ENCODE measurements at regions not wholly inside any gene's neighbourhood (a gene's known extent, or its start where the extent isn't known, plus 50 kb on each side); places are given as distances from the start of the nearest gene placed in this dataset.
"Not testable (repeated sequence)": the region's sequence is repeated elsewhere in the genome, so short reads cannot be mapped to it uniquely, and the experiment has no call there.

DNA sequence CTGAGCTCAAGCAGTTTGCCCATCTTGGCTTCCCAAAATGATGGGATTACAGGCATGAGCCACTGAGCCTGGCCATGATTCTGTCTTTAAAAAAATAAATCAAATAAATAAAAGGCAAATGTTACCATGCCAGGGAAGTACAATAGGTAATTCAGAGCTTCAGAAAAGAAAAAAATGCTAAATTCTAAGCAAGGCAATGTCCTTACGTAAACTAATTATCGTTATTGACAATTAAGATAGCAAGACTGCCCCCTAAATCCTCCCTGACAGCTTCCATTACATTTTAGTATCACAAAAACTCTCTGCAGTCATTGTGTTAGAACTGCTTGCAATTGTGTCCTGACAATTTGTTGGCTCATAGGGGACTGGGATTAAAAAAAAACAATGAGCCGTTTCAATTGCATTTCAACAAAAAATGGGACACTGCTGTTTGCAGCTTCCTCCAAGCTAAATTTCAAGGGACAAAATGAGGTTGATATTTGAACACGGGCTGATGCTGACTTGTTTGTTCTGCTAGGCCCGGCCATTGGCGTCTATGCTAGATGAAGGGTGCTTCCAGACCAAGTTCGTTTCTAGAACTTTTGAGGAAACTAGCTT, 88.9 kb downstream of the MOGAT1 start:
- H3K4me3 ChIP-seq (ENCODE audit: low read length): no peak overlapping the region
- no peak for DNase-seq (ENCODE audit: low read depth, low spot score)

GRCh38 chr2:222761888-222762287, 90.4 kb downstream of the MOGAT1 start:
- no peak overlapping the region for H3K4me3 ChIP-seq (ENCODE audit: low read length)
- no peak for DNase-seq (ENCODE audit: low read depth, low spot score)

DNA sequence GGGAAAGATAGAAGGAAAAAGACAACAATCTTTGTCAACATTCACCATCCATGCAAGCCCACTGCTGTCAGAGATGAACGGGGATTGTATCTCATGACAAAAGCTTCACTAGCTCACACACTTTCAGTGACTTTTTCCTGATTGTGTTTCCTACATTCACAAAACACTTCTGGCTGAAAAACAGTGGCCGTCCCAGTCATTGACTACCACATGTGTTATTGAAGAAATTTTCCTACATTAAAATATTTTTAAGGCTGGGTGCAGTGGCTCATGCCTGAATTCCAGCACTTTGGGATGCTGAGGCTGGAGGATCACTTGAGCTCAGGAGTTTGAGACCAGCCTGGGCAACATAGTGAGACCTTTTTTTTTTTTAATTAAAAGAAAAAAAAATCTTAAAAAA, 90.9 kb downstream of the MOGAT1 start:
- no peak for DNase-seq (ENCODE audit: low read depth, low spot score)
- H3K4me3 ChIP-seq (ENCODE audit: low read length): no peak overlapping the region

- not testable (repeated sequence) for DNase-seq (ENCODE audit: low read depth, low spot score); H3K4me3 ChIP-seq (ENCODE audit: low read length)
Measured at GRCh38 chr2:222765883-222766282, 94.4 kb downstream of the MOGAT1 start.

DNA sequence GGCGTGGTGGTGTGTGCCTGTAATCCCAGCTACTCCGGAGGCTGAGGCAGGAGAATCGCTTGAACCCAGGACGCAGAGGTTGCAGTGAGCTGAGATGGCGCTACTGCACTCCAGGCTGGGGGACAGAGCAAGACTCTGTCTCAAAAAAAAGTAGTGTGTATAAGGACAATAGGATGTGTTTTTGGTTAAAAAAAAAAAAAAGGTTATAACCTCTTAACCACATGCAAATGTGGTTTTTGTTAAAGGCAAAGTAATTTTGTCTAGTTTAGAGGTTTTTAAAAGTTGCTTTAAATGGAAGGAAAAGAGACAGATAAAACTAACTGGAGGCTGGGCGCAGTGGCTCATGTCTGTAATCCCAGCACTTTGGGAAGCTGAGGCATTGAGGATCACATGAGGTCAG, 92.8 kb upstream of the ACSL3 start:
- DNase-seq (ENCODE audit: low read depth, low spot score); H3K4me3 ChIP-seq (ENCODE audit: low read length): not testable (repeated sequence)

DNA sequence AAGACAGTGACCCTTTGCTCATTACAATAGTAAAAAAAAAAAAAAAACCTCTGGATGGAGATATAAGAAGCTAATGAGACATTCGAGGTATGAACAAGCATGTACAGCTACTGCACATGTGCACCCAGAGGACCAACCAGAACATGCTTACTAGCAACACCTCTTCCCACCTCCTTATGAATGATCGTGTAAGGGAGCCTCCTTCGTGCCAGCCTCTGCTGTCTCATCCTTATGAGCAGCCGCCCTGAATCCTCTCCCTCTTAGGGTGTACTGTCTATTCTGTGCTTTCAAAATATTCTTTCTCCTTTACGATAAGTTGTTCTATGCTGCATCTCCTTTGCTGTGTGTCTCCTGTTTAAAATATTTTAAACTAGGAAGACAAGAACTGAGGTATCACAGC, 91.4 kb upstream of the ACSL3 start:
- DNase-seq (ENCODE audit: low read depth, low spot score): no peak
- H3K4me3 ChIP-seq (ENCODE audit: low read length): no peak overlapping the region

DNA sequence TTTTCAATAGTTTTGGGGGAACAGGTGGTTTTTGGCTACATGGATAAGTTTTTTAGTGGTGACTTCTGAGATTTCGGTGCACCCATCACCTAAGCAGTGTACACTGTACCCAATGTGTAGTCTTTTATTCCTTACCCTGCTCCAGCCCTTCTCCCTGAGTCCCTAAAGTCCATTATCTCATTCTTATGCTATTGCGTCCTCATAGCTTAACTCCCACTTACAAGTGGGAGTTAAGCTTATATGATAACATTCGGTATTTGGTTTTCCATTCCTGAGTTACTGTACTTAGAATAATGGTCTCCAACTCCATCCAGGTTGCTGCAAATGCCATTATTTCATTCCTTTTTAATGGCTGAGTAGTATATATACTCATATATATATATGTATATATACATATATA, 90.9 kb upstream of the ACSL3 start:
- no peak for DNase-seq (ENCODE audit: low read depth, low spot score)
- no peak overlapping the region for H3K4me3 ChIP-seq (ENCODE audit: low read length)

- DNase-seq (ENCODE audit: low read depth, low spot score): no peak
- no peak overlapping the region for H3K4me3 ChIP-seq (ENCODE audit: low read length)
Measured at GRCh38 chr2:222771832-222772231, 89.0 kb upstream of the ACSL3 start.

DNA sequence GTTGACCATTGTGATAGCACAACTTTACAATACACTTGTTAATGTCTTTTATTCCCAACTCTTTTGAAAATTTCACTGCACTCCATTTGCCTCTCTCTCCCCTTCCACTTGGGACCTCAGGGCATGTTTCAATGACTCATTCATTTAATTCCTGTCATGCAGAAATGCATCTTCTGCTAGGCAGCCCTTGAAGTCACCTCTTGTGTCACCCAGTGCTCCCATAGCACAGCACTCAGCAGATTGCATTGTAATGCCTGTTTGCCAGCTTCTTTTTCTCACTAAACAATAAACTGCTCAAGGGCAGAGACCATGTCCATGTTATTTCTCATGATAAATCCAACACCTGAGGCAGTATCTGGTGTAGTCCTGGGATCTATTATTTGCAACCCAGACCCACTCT, 85.9 kb upstream of the ACSL3 start:
- H3K4me3 ChIP-seq (ENCODE audit: low read length): no peak overlapping the region
- no peak for DNase-seq (ENCODE audit: low read depth, low spot score)

GRCh38 chr2:222776792-222777191, 84.0 kb upstream of the ACSL3 start:
- no peak for DNase-seq (ENCODE audit: low read depth, low spot score)
- no peak overlapping the region for H3K4me3 ChIP-seq (ENCODE audit: low read length)

GRCh38 chr2:222778400-222778799, 82.4 kb upstream of the ACSL3 start:
- DNase-seq (ENCODE audit: low read depth, low spot score): no peak
- no peak overlapping the region for H3K4me3 ChIP-seq (ENCODE audit: low read length)

DNA sequence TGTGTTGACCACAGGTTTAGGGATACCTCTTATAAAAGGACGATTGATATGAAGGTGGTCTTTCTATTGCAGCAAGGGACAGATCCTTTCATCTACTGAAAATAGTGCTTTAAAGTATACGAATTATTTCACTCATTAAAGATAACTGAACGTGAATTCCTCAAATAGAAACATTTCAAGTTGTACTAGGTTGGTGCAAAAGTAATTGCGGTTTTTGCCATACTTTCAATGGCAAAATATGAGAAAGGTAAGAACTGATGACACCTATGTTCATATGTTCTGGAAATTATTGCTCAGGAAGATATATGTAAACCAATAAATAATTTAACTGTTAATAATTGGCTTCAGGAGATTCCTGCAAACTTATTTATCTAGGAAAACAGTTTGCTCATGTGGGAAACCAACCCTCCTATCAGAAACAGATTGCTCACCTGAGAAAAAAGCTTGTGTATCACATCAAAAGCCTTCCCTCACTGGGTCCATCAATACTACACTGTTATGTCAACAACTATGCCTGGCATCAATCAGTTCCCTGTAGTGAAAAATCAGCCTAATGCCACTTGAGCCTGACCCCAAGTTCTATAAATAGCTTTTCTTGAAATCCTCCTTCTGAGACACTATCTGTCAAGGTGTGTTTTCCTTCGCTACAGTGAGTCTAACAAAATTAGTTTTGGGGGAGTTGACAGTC, 81.5 kb upstream of the ACSL3 start:
- DNase-seq (ENCODE audit: low read depth, low spot score): no peak
- H3K4me3 ChIP-seq (ENCODE audit: low read length): no peak overlapping the region

GRCh38 chr2:222780051-222780450, 80.8 kb upstream of the ACSL3 start:
- DNase-seq (ENCODE audit: low read depth, low spot score): no peak
- H3K4me3 ChIP-seq (ENCODE audit: low read length): no peak overlapping the region

DNA sequence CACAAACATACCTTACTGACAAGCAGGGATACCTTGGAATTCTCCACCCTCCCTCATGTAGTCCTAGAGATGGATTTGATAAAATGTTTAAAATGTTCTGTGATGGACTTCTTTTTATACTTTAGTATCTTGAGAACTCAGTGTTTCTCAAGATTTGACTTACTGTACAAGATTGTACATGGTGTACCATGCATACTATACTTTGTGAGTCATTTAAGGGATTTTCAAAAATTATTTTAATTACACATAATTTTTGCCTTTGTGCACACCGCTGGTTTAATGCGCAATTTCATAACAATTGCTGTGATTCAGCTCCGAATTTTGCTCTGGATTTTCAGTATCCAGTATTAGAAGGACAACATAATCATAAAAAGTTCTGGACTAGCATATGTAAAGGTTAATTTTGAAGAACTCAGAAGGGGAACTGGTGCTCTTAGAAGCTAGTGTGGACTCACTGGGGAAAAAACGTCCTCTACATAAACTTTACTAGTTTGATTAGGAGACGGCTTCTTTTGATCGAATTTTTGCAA, 78.6 kb upstream of the ACSL3 start:
- H3K4me3 ChIP-seq (ENCODE audit: low read length): no peak overlapping the region
- no peak for DNase-seq (ENCODE audit: low read depth, low spot score)

GRCh38 chr2:222783592-222783991, 77.2 kb upstream of the ACSL3 start:
- H3K4me3 ChIP-seq (ENCODE audit: low read length): no peak overlapping the region
- DNase-seq (ENCODE audit: low read depth, low spot score): no peak

DNA sequence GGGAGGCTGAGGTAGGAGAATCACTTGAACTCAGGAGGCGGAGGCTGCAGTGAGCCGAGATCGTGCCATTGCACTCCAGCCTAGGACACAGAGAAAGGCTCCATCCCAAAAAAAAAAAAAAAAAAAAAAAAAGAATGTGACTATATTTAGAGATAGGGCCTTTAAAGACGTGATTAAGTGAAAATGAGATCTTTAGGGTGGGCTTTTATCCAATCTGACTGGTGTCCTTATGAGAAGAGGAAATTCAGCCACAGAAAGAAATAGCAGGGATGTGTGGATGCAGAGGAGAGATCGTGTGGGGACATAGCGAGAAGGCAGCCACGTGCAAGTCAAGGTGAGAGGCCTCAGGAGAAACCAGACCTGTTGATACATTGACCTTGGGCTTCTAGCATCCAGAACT, 69.9 kb upstream of the ACSL3 start:
- DNase-seq (ENCODE audit: low read depth, low spot score): no peak

GRCh38 chr2:222792001-222792611, 68.7 kb upstream of the ACSL3 start:
- H3K4me3 ChIP-seq (ENCODE audit: low read length): no peak overlapping the region
- DNase-seq (ENCODE audit: low read depth, low spot score): no peak

More for the DNA sequence above, 69.9 kb upstream of the ACSL3 start:
- H3K4me3 ChIP-seq (ENCODE audit: low read length): no peak overlapping the region

- no peak overlapping the region for H3K4me3 ChIP-seq (ENCODE audit: low read length)
- DNase-seq (ENCODE audit: low read depth, low spot score): no peak
Measured at GRCh38 chr2:222794585-222795449, 66.0 kb upstream of the ACSL3 start.

DNA sequence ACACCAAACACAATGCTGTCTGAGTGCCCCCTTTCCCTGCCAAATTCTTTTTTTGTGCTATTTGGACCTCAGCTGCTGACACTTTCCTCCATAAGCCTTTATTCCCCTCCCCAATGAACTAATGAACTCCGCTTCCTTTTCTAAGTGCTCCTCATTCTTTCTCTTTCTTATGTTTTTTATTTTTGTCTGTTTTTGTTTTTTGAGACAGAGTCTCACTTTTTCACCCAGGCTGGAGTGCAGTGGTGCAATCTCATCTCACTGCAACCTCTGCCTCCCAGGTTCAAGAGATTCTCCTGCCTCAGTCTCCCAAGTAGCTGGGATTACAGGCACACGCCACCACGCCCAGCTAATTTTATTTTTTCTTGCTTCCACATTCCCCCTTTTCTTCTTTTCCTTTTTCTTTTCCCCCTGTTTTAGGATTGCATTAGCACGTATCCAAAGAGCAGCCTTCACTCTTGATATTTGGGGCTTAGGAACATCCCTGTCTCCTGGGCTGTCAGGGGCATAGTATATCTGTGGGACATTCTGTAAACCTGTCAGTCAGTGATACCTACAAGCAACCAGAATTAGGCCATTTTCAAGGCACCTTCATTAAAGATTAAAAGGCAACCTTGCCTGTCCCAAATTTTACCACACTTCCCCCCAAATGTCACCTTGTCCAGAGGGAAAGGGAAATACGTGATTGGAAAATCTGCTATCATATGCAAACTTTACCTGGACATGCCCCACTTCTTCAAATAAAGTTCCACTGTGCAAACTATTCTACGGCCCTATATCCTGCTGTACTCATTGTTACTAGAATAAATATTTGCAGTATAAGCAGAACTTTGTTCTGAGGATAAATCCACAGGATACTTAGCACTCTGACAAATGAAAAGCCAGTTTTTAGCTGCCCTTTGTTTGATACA, 65.1 kb upstream of the ACSL3 start:
- DNase-seq (ENCODE audit: low read depth, low spot score): no peak
- H3K4me3 ChIP-seq (ENCODE audit: low read length): no peak overlapping the region

All from Jurkat, Clone E6-1 (cell line).